NCI-H2081 (cell line): ENCODE measurements at regions not wholly inside any gene's neighbourhood (a gene's known extent, or its start where the extent isn't known, plus 50 kb on each side); places are given as distances from the start of the nearest gene placed in this dataset.

ENCODE experiments used
- DNase-seq, 2 experiments: peaks; one replicate each; lab custom pipeline; 2025; lab: John Stamatoyannopoulos, UW

GRCh38 chr21:22573834-22574233 lies 1575.6 kb downstream of the NCAM2 start:
- DNase-seq = no peak

DNA sequence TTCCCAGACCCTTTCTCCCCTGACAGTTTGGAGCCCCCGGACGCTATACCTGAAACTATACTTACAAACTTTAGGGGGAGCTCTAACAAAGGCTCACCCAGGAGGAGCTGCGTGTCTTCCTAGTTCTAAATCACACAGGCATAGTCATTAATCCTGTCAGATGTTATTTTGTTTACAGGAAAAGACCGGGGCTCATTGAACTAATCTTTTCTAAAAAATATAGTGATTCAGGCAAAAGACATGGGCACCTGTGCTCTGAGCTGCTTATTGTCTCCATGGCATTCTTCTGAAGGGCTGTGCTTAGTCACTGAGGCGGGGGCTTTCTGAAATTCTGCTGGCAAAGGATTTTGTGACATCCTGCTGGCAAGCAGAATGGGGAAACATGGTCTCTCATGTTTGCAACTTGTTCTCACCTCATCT lies 1577.0 kb downstream of the NCAM2 start:
- peak; percentile 28 to 62 for DNase-seq

GRCh38 chr21:22579741-22580140 lies 1581.5 kb downstream of the NCAM2 start:
- no peak for DNase-seq

DNA sequence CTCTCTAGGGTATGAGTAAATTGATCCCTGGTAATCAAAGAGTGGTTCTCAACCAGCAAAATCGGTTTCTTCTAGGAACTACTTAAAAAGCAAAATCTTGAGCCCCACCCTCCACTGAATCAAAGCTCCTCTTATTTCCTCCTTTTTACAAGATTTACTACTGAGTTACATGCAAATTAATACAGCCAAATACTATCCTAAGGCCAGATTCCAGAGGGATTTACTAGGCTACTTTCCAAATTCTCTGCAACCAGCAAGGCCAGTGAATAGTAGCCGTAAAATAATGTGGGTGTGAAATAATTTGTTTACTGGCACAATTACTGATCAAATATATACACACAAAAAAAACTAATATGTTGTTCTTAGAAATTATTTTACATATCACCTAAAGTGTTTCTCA lies 1583.8 kb downstream of the NCAM2 start:
- no peak for DNase-seq

GRCh38 chr21:22584308-22584707 lies 1586.1 kb downstream of the NCAM2 start:
- no peak for DNase-seq

- DNase-seq = no peak
Measured at GRCh38 chr21:22585558-22585957, 1587.3 kb downstream of the NCAM2 start.

GRCh38 chr21:22597660-22598255 lies 1599.5 kb downstream of the NCAM2 start:
- no peak for DNase-seq

- no peak for DNase-seq
Measured at GRCh38 chr21:22609802-22610201, 1611.6 kb downstream of the NCAM2 start.

DNA sequence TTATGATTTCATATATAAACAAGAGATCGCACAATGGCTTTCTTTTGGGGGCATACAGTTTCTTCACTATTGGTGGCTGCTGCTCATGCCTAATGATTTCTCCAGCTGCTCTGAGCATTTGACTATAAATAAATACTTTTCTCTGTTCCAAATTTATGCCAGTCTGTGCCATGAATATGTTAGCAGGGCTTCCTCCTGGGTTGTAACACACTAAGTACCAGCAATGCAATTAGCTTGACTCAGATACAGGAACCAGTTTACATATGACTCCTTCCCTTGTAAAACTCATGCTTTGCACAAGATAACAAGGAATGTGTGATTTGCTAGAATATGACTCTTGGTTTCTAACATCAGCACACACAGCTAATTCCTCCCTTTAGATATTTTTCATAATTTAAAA lies 1629.7 kb downstream of the NCAM2 start:
- peak in 1 of 2 experiments; percentile 2 for DNase-seq

- no peak for DNase-seq
Measured at GRCh38 chr21:22630953-22631465, 1632.8 kb downstream of the NCAM2 start.

DNA sequence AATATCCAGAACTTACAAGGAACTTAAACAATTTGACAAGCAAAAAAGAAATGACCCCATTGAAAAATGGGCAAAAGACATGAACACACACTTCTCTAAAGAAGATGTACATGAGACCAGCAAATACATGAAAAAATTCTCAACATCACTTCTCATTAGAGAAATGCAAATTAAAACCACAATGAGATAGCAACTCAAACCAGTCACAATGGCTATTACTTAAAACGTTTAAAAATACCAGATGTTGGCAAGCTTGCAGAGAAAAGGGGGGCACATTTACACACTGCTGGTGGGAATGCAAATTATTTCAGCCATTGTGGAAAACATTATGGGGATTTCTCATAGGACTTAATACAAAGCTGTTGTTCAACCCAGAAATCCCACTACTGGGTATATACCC lies 1634.0 kb downstream of the NCAM2 start:
- DNase-seq = no peak

DNA sequence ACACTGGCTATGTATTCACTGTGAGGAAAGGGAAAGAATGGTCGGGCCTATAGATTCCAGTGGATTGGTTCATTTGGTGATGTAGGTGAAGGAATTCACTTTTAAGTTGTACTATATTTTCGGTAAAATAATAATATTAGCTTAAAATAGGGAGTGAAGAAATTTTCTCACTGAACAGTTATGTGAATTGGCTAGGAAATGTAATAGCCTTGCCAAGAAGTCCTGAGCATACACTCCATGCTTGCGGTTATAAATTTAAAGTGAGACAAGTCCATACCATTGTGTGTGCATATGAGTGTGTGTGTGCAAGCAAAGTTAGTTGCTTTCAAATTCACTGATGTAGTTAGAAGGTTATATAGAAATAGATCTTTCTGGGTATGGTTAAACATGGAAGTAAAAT lies 1651.0 kb downstream of the NCAM2 start:
- no peak for DNase-seq

DNA sequence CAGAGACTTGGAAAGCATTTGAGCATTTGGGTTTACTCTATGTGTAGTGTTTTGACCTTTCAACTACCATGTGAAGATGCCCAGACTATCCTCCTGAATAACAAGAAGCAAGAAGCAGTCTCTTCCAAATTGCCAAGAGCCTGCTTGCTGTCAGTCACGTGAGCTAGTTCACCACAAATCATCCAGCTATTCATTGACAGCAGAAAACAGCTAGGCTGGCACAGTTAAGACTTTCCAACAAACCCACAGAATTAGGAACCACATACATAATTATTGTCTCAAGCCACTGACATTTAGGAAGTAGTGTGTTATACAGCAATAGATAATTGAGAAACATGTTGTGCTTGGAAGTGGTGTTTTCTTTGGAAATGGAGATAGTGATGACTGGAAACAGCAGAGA lies 1652.0 kb downstream of the NCAM2 start:
- no peak for DNase-seq

- no peak for DNase-seq
Measured at GRCh38 chr21:22657781-22658180, 1659.6 kb downstream of the NCAM2 start.

- no peak for DNase-seq
Measured at GRCh38 chr21:22670148-22670547, 1671.9 kb downstream of the NCAM2 start.

GRCh38 chr21:22679207-22679606 lies 1681.0 kb downstream of the NCAM2 start:
- no peak for DNase-seq

DNA sequence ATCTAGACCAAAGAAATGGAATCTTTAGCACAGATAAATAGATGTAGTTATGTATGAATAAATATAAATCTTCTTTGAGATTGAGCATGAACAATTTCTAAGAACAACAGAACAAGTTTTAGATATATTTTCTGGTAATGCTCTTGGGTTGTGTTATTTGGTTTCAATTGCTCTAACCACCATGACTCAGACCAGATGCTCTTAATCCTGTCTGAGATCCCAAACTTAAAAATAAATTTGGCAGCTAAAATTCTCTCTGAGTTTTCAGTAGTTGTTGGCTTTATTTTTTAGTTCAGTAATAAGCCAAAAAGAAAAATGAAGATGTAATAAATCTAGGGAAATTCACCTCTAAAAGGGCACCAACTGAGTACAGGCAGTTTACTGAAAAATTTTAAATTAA lies 1693.4 kb downstream of the NCAM2 start:
- no peak for DNase-seq

- no peak for DNase-seq
Measured at GRCh38 chr21:22703521-22703920, 1705.3 kb downstream of the NCAM2 start.

- DNase-seq = no peak
Measured at GRCh38 chr21:22710721-22711120, 1712.5 kb downstream of the NCAM2 start.

DNA sequence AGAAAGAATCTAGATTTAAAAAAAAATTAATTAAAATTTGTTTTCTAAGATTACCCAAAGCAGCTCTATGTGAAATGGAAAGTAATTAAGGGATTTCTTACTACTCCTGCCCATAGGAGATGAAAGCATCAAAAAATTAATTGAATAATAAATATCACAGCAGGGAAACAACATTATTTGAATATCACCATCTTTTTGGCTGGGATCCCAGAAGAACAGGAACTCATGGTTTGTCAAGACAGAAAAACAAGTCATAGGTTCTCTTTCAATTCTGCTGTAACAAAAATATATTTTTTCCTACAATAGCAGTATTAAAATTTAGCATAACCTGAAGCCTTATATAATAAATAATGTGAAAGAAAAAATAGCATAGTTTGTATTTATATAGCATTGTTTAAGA lies 1713.4 kb downstream of the NCAM2 start:
- no peak for DNase-seq

DNA sequence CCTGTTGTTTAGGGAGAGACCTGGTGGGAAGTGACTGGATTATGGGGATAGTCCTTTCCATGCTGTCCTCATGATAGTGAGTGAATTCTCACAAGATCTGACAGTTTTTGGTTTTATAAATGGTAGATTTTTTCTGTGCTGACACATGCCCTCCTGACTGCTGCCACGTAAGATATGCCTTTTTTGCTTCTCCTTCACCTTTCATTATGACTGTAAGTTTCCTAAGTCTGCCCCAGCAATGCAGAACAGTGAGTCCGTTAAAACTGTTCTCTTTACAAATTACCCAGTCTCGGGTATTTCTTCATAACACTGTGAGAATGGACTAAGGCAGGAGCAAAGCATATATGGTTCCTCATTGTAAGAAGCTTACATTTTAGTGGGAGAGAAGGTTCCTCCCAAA lies 1727.2 kb downstream of the NCAM2 start:
- no peak for DNase-seq

DNA sequence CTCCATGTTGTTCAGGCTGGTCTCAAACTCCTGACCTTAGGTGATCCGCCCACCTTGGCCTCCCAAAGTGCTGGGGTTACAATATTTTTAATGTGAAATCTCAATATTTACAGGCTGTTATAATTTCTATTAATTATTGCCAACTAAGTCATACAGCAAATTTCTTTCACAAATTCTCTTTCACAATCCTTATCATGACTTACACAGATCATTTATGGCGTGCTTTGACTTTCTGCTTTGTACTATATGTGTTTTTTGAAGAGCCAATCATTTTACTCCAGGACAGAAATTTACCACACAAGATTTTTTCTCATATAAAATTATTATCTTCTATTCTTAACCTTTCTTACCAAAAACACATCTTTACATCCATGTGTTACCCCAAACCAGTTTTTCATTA lies 1729.9 kb downstream of the NCAM2 start:
- DNase-seq = peak in 1 of 2 experiments; percentile 0

- no peak for DNase-seq
Measured at GRCh38 chr21:22743085-22743484, 1744.9 kb downstream of the NCAM2 start.

DNA sequence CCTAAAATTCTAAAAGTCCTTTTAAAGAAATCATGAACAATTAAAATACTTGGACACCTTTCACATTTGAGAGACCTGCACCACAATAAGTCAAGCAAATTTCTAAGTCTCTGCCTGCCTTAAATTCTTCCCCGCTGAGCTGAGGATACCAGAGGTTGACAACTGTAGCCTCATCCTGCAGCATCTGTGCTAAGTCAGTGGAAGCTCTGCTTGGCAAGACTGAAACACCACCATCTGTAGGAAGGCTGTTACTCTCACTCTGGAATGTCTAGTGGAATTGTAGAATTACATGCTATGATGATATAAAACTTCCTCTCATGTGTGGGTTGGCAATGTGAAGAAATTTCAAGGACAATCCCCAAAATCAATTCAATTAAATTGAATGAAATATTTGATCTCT lies 1756.5 kb downstream of the NCAM2 start:
- DNase-seq = no peak
